HG02798 (cell line): ENCODE measurements at regions not wholly inside any gene's neighbourhood (a gene's known extent, or its start where the extent isn't known, plus 50 kb on each side); places are given as distances from the start of the nearest gene placed in this dataset.

Experiments
- ATAC-seq: cut with Tn5 transposase; IDR thresholded peaks from one replicate; pipeline ENCODE4 v1.9.1; 2021; ENCODE audit warnings: mild to moderate bottlenecking; ENCODE audit not compliant: unreplicated experiment, poor library complexity

DNA sequence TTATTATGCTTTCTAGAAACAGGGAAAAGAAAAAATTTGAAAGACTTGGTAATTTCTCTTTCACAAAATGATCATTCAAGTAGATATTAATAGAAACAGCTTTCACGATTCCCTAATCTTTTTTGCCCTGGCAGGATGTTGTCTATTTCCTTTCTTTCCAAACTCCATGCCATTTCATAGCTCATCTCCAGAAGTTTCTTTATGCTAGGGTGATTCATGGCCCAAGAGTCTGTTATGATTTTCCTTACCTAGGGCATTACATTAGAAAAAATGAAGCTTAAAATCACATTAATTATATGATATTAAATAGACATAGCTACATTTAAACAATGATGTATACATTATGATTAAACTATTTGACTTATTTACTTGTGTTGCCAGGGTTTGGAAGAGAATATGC lies 762.1 kb downstream of the LTN1 start:
- no peak for ATAC-seq

DNA sequence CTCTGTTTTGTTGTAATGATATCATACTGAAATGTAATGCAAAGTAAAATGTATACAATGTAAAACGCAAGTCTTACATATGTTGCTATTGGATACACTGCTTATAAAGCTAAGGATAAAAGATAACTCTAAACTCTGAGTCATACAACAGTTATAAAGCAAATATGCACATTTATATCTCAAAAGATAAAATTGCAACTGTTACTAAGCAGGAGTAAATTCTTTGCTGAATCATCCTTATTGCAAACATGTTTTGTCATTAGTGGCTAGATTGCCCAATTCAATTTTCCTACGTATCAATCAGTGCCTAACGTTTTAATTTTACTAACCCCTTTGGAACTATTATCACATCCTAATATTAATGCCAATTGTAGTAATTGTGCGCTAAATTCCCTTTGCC lies 762.9 kb downstream of the LTN1 start:
- ATAC-seq, result no peak

DNA sequence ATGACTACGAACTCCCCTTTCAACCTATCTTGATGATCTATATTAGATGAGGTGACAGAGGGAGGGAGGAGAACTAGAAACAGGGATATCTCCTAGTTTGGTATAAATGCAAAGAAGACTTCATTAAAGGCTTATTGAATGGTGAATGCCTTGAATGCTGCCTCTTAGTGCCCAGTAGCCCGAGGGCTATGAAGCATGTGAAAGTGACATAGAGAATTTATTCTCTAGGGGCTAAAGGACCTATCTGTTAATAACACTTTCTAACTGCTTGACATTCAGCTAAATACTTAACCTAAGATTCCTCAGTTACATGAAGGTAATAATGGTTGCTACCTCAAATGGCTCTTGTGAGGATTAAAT lies 764.1 kb downstream of the LTN1 start:
- no peak for ATAC-seq

DNA sequence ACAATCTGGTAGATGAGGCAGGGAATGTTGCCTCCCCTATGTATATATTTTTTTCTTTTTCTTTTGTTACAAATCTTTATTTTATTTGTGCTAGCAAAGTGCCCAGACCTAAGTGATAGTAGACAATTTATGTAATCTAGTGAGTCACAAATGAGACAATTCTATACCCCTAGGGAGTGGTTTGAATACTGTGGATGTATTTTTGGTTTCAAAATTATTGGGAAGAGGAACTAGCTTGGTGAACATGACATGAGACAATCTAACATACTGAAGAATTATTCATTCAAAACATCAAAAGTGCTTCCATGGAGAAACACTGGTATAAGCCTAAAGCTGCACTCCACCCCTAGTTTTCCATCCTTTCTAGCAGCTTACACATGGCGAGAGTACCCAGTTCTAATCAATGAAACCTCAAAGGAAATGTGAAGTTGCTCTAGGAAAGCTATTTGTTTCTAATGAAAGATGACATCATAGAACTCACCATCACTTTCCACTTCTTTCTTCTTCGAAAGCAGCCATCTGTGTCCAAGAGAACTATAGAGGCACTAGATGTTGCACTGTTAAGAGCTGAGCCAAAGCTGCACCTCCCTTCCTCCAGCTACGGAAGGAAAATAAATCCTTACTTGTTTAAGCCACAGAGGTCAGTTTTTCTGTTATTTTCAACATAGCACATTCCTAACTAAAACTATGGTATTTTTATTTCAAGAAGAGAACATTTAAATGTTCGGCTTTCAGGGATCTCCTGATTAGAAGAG lies 764.6 kb downstream of the LTN1 start:
- no peak for ATAC-seq

DNA sequence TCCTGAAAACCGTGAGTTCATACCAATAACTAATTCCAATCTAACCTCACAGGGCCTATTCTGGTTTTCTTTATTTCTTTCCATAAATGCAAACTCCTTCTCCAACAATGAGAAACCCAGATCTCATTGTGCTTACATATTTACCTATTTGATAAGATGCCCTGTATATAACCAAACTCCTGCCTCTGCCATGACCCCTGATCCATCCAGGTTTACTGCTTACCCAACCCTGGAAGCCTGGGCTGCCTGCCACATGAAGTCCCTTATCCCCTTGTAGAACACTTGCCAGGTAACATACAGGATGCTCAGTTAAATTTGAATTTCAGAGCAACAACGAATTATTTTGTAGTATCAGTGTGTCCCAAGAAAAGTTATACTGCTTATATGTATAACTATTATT lies 766.1 kb downstream of the LTN1 start:
- no peak for ATAC-seq

DNA sequence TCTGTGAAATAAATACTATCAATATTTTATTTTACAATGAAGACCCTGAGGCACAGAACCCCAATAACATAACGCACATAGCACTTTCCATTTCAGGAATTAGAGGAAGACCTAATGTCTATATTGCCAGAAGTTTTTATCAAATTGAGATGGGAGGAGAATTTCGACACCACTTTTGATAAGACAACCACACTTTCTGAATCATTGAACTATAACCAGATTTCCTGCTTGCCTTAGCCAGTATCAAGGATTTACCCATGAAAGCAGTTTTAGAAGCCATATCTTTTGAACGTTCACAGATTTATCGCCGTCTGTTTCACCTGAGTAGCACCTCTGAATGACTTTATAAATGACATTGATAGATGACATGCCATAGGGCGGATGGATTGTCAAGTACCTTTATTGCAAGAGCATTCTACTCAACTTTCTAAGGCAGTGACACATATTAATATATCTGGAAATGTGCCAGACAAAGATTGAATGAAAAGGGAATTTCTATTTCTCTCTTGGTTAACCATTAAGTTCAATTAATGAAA lies 768.4 kb downstream of the LTN1 start:
- ATAC-seq, result no peak

DNA sequence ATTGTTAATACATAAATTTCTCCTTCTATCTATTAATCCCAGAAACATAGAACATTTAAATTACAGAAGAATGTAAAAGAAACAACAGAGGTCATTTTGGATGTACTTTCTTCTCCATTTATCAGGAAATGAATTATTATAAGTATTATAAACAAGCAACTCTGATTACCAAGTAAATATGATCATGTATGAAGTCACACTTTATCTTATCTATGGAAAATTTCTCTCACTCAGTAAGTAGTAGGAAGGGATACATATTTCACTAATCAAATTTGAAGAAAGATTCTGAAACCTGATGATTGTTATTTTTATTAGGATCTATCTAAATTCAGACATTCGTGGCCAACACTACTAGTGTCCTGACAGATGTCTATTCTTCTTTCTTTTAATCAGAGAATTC lies 770.7 kb downstream of the LTN1 start:
- no peak for ATAC-seq

DNA sequence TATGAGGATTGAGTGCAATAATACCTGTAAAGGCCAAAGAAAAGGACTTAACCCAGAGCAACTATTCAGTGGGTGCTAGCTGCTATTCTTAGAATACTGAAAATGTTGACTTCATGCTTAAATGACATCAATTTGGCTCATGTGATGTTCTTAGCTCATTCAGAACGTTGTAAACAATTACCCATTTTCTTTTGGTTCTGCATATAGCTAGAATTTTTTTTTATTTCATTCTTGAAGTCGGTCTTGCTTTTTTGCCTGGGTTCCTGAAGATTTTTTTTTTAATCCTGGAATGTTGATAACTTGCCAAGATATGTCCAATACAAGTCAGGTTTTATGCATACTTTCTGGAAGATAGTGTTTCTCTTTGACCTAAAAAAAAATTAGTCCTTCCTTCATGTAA lies 772.0 kb downstream of the LTN1 start:
- no peak for ATAC-seq

DNA sequence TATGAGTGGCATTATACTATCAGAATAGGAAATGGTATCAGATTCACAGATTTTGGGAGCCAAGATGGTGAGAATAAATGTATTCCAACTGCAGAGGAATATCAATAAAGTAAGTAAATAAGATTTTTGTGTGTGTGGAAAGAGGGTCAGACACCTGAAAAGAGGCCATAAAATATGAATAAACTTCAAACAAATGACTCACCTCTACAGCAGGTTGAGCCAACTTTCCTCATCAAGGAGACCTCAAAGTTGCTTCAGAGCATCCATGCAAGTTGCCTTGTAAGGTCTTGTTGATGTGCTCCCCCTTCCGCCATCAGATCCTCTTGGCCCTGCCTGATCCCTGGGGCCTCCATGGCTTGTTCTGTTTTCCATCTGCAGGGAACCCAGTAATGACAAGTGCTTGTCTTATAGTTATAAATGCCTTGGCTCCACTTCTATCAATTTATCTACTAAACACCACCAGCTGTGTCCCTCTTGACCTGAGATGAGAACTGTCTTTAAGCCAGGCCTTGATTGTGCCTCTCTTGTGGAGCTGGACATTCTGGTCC lies 775.6 kb downstream of the LTN1 start:
- ATAC-seq, result no peak

DNA sequence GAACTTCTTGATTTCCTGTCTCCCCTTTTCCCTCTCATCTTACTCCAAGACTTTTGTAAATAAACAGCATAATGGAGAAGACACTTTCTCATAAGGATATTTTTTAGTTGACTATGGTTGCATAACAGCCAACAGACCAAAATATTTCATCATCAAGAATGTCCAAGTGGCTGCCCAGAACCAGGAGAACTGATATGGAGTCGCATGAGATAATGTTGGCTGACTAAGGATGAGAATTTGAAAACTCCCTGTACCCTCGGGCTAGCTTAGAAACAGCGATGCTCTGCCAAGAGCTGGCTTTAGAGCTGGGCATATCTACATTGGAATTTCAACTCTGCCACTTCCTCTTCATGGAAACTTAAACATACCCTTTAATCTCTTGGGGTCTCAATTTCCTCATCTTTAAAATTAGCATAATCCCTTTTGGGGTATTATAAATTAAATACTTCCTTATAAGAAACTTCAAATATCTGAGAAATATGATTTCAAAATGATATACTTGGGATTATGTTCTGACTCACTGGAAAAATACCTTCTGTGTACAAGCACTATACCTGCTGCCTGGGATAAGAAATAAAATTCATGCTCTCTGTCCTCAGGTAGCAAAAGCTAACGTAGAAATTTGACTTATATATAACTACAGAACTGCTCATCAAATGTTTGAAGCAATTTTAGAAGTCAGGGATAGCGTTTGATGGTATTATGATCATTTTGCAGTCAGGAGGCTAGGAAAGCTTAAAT lies 777.3 kb downstream of the LTN1 start:
- ATAC-seq, result no peak

DNA sequence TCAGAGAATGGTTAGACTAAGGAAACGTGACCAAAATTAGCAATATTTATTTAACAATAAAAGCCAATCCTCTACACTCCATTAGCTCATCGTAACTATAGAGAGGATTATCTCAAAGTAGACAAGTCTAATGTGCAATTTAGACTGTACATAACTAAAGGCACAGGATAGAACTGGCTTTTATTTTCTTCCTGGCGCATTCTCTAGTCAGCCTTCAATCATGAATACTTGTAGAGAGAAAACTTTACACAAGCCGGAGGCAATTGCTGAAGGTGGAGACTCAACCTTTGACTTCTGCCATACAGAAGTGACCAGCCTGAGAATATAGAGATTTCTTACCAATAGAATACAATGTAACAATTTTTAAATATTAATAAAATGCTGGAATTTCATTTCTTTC lies 777.9 kb downstream of the LTN1 start:
- ATAC-seq, result no peak

DNA sequence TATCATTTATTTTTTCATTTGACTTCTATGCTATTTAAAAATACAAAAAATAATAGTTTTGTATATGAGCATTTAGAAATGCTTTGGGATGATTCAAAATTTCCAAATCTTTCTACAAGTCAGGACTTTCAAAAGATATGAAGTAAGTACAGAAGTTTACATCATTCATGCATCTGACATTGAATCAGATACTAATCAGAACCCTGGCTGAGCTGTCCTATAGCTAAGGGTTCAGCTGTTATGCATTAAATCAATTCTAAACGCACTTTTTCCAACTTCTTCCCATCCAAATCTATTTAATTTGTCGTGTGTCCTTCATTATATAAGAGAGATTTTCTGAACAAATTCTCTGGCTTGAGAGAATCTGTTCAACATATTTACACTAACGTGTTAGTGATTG lies 779.4 kb downstream of the LTN1 start:
- ATAC-seq, result no peak

DNA sequence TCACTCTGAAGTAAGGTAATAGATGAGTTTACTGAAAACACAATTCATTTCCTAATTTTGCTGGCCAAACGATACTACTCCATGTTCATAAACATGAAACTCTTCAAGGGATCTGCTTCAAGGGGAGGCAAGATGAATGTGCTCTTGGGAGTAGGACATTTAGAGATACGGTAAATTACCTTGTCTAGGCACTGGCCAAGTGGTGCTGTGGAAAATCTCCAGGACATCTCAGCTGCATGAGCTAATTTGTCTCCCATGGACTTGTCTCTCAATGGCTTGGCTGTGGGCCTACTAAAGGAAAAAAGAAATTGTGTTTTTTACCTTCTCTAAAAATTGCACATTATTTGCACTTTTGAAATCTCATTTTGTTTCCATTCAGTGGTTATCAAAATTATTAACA lies 780.6 kb downstream of the LTN1 start:
- ATAC-seq, result no peak

DNA sequence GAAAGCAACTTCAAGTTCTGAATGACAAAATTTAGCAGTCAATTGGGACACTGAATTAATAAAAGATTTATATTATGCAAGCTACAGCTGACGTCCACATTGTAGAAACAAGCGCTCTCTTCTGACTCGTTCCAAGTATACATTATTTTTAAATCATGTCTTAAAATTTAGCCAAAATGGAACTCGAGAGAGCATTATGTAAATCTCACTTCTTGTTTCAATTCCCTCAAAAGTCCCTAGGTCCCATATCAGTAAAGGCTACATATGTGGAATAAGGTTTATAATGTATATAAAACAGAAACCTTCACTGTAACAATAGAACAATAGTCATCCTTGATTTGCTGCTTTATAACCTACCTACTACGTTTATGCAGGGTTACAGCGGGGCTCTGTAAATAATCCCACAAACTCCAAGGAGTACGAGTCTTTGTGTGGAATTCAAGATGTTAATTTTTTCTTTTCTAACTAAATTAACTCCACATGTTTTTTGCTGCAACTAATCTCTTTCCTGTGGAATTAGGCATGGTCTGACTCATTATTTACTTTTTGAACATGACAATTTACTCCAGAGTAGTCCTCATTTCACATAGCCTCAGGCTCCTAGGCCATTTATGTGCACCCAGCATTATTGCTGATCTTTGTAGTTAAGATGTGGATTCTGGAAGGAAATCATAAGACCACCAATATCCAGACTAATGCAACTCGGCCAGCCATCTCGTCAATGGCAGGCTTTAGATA lies 785.1 kb downstream of the LTN1 start:
- ATAC-seq, result no peak

DNA sequence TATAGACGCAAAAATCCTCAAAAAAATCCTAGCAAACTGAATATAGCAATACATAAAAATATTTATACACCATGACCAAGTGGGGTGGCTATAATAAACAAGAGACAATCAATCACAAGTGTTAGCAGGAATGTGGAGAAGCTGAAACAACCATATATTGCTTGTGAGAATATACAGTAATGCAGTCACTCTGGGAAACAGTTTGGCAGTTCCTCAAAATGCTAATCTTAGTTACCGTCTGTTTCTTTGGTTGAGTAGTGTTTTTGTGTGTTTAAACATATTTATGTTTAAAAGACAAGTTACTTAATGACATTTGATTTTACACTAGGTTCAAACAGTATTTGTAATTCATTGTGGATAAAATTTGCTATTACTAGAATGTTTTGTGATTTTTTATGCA lies 792.0 kb downstream of the LTN1 start:
- no peak for ATAC-seq

DNA sequence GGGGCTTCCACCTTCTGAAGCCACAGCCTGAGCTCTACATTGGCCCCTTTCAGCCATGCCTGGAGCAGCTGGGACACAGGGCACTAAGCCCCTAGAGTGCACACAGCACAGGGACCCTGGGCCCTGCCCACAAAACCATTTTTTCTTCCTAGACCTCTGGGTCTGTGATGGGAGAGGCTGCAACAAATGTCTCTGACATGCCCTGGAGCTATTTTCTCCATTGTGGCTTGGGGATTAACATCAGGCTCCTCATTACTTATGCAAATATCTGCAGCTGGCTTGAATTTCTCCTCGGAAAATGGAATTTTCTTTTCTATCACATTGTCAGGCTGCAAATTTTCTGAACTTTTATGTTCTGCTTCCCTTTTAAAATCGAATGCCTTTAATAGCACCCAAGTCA lies 795.7 kb downstream of the LTN1 start:
- no peak for ATAC-seq

DNA sequence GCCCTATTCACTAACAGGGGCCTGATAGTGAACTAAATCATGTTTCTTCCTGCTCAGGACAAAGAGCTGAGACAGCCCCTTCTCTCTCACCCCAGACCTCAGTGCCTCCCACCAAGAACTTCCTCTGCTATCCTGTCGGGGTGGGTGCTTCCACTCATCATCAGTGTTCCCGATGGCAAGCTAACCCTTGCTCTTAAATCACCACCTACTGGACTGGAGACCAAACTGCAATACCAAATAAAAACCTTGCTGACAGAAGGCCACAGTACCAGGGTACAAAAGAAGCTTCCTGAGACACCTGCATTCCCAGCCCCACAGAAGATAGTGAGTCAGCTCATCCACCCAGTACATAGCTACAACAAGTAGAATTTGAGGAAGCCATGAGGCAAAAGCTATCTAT lies 799.5 kb downstream of the LTN1 start:
- ATAC-seq, result no peak

DNA sequence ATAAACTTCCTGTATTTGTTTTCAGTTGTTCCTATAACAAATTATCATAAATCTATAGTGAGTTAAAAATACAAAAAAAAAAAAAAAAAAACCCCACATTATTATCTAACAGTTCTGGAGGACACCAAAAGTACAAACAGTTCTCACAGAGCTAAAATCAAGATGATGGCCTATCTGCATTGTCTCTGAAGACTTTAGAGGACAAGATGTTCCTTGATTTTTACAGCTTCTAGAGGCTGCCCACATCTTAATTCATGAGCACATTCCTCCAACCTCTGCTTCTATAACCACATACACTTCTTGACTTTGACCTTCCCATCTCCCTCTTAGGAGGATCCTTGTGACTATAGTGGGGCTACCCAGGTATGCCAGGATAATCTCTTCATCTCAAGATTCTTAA lies 806.1 kb downstream of the LTN1 start:
- no peak for ATAC-seq

DNA sequence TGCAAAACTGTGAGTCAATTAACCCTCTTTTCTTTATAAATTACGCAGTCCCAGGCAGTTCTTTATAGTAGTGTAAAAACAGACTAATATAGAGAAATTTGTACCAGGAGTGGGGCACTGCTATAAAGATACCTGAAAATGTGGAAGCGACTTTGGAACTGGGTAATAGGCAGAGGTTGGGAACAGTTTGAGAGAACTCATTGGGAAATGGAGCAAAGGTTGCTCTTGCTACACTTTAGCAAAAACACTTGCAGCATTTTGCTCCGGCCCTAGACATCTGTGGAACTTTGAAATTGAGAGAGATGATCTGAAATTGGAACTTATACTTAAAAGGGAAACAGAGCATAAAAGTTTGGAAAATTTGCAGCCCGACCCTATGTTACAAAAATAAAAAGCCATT lies 810.9 kb downstream of the LTN1 start:
- ATAC-seq, result no peak

DNA sequence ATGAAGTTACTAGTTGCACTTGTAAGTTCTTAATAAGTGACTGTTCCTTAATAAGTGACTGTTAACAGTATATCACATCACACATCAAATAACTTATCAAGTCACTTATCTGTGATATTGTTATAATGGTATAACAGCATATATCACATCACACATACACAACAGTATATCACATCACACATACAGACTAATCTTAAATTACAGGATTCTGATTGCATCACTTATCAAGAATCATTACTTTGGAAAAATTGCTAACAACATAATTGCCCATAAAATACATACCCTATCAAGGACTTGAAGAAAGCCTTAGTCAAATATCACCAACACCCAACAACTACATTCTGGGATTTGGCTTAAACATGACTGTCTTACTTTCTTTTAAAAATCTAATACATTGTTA lies 813.5 kb downstream of the LTN1 start:
- no peak for ATAC-seq

DNA sequence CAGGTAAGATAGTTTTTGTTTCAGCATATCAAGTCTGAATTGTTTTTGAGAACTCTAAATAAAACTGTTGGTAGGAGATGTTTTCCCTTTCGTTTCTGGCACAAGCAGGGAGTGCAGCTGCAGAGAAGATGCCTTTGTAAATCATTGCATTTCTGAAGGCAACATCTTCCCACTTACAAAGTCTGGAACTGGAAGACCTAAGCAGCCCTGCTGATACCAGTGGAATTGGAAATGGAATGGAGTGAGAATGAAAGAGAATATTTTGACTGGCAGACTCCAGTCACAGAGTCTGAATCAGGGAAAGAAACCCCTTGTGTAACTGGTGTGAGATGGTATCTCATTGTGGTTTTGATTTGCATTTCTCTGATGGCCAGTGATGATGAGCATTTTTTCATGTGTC lies 815.6 kb downstream of the LTN1 start:
- peak; percentile 42 for ATAC-seq
